A673 (cell line): ENCODE measurements at regions not wholly inside any gene's neighbourhood (a gene's known extent, or its start where the extent isn't known, plus 50 kb on each side); places are given as distances from the start of the nearest gene placed in this dataset.

Source experiments
- BruUV-seq: library from RNA; stranded (reverse); fragments of 400-500 nt; replicated peaks from 2 replicates; lab custom pipeline; 2021; lab: Mats Ljungman, UMichigan
- CTCF ChIA-PET: fragments of 300-600 bp; sonication (Branson Sonifier 250); formaldehyde crosslinking; loops from one replicate; lab custom pipeline; 2022; ENCODE audit warnings: antibody characterized with exemption; lab: Charles Lee
- POLR2A ChIA-PET: fragments of 300-600 bp; sonication (Branson Sonifier 250); formaldehyde crosslinking; loops from one replicate; lab custom pipeline; 2022; ENCODE audit warnings: antibody characterized with exemption; ENCODE audit not compliant: low non-redundant PET; lab: Charles Lee
- DNase-seq: peaks from one replicate; pipeline ENCODE4 v3.0.0-alpha.2; 2015; ENCODE audit warnings: low spot score
- H3K27ac ChIP-seq: fragments of 200-600 bp; sonication (generic); 2 replicates; pipeline ENCODE4 v1.5.1; 2016; ENCODE audit warnings: mixed run types, low read depth, mild to moderate bottlenecking, mixed read lengths, antibody characterized with exemption, low read length; ENCODE audit not compliant: poor library complexity, severe bottlenecking
- H3K27me3 ChIP-seq: fragments of 200-600 bp; sonication (generic); replicated peaks from 2 replicates; pipeline ENCODE4 v1.6.1; 2017; ENCODE audit warnings: mixed run types, low read depth, mild to moderate bottlenecking, mixed read lengths, antibody characterized with exemption, low read length; ENCODE audit not compliant: insufficient read depth, poor library complexity
- H3K36me3 ChIP-seq: fragments of 200-600 bp; sonication (generic); 2 replicates; pipeline ENCODE4 v1.6.1; 2016; ENCODE audit warnings: mixed run types, mild to moderate bottlenecking, mixed read lengths, antibody characterized with exemption, low read length; ENCODE audit not compliant: insufficient read depth, poor library complexity, severe bottlenecking
- H3K4me1 ChIP-seq: fragments of 200-600 bp; sonication (generic); 2 replicates; pipeline ENCODE4 v1.6.1; 2017; ENCODE audit warnings: mixed run types, mild to moderate bottlenecking, mixed read lengths, antibody characterized with exemption, low read length; ENCODE audit not compliant: insufficient read depth, poor library complexity, severe bottlenecking
- H3K4me3 ChIP-seq: fragments of 200-600 bp; sonication (generic); 2 replicates; pipeline ENCODE4 v1.5.1; 2016; ENCODE audit warnings: low read depth, mixed run types, mild to moderate bottlenecking, mixed read lengths, low read length; ENCODE audit not compliant: poor library complexity, severe bottlenecking
- H3K9me3 ChIP-seq: fragments of 200-600 bp; sonication (generic); 2 replicates; pipeline ENCODE4 v1.6.1; 2016; ENCODE audit warnings: mixed run types, low read depth, mild to moderate bottlenecking, mixed read lengths, antibody characterized with exemption, low read length; ENCODE audit not compliant: poor library complexity, severe bottlenecking
- CTCF ChIP-seq: fragments of 300-800, 200-600 bp; sonication (generic); conservative IDR thresholded peaks from 2 replicates; pipeline ENCODE4 v1.5.1; 2017; ENCODE audit warnings: low read depth, mild to moderate bottlenecking, antibody characterized with exemption, low read length, moderate library complexity, mixed read lengths
- EZH2 ChIP-seq: fragments of 200-600 bp; sonication (generic); IDR thresholded peaks from 2 replicates; pipeline ENCODE4 v1.6.1; 2017; ENCODE audit warnings: borderline replicate concordance, low read depth, mild to moderate bottlenecking, mixed read lengths, antibody characterized with exemption, low read length; ENCODE audit not compliant: poor library complexity, severe bottlenecking
- intact Hi-C: fragments of 100-400 bp; cut with micrococcal nuclease; formaldehyde crosslinking; loops from one replicate; pipeline ENCODE4 v1.10.0; 2022; ENCODE audit not compliant: unreplicated experiment

DNA sequence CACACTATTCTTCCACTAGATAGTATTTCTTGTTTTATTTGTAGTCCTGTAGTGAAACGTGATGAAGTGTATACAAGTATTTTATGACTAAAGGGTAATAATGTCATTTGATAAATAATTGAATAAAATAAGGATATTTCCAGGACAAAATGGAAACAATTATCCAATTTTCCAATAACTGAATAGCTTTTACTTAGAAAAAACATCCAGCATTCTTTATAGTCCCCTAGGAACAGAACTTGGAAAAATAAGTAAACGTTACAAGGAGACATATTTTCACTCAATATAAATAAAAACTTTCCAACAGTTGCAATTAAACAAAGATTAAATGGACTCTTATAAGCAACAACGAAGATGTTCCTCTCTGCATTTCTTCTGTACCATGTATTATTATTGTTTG is 566.0 kb downstream of the TMA16 start:
- H3K4me3 ChIP-seq = no peak overlapping the region
- no peaks in the 10 kb centered on the region for H3K27me3 ChIP-seq
- no peaks in the 10 kb centered on the region for H3K36me3 ChIP-seq
- H3K9me3 ChIP-seq = no peaks in the 10 kb centered on the region
- intact Hi-C loops = no loop called here
- no peak overlapping the region for H3K27ac ChIP-seq
- TF ChIP-seq CTCF = no peak
- TF ChIP-seq EZH2 = no peak
- POLR2A ChIA-PET = no interaction called here
- no peak for DNase-seq
- CTCF ChIA-PET = no interaction called here
- no TSS peak for BruUV-seq
- no peaks in the 10 kb centered on the region for H3K4me1 ChIP-seq

DNA sequence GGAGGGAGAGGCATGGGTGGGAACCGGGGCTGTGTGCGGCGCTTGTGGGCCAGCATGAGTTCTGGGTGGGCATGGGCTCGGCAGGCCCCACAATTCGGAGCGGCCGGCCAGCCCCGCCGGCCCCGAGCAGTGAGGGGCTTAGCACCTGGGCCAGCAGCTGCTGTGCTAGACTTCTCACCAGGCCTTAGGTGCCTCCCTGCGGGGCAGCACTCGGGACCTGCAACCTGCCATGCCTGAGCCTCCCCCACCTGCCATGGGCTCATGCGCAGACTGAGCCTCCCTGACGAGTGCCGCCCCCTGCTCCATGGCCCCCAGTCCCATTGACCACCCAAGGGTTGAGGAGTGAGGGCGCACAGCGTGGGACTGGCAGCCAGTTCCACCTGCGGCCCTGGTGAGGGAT is 573.9 kb downstream of the TMA16 start:
- DNase-seq = no peak
- intact Hi-C loops = no loop called here
- no peaks in the 10 kb centered on the region for H3K36me3 ChIP-seq
- no peak overlapping the region for H3K4me3 ChIP-seq
- H3K4me1 ChIP-seq = no peaks in the 10 kb centered on the region
- no peaks in the 10 kb centered on the region for H3K27me3 ChIP-seq
- ChIA-PET POLR2A (no interaction called here), CTCF (no interaction called here)
- H3K9me3 ChIP-seq = peaks cover 14% of the 10 kb centered on the region
- TF ChIP-seq EZH2 (no peak), CTCF (no peak)
- H3K27ac ChIP-seq = no peak overlapping the region
- BruUV-seq = no TSS peak

- H3K27ac ChIP-seq = no peak overlapping the region
- no TSS peak for BruUV-seq
- intact Hi-C loops = no loop called here
- H3K4me3 ChIP-seq = no peak overlapping the region
- ChIA-PET POLR2A (no interaction called here), CTCF (no interaction called here)
- TF ChIP-seq CTCF = no peak
- TF ChIP-seq EZH2 = no peak
- H3K4me1 ChIP-seq = no peaks in the 10 kb centered on the region
- H3K27me3 ChIP-seq = no peaks in the 10 kb centered on the region
- DNase-seq = no peak
- no peaks in the 10 kb centered on the region for H3K36me3 ChIP-seq
- peaks cover 14% of the 10 kb centered on the region for H3K9me3 ChIP-seq
Observed at GRCh38 chr4:164070625-164071024, 576.1 kb downstream of the TMA16 start.
